Osteocyte (in vitro differentiated cells): ENCODE measurements at regions not wholly inside any gene's neighbourhood (a gene's known extent, or its start where the extent isn't known, plus 50 kb on each side); places are given as distances from the start of the nearest gene placed in this dataset.
"Not testable (repeated sequence)": the region's sequence is repeated elsewhere in the genome, so short reads cannot be mapped to it uniquely, and the experiment has no call there.

ENCODE experiments used
- DNase-seq: peaks from one replicate; pipeline ENCODE4 v3.0.0; 2021; ENCODE audit warnings: mixed read lengths; ENCODE audit not compliant: unreplicated experiment; ENCODE audit errors: extremely low spot score
- H3K27ac Mint-ChIP-seq: one replicate; pipeline ENCODE4 v1.8.0; 2021; ENCODE audit warnings: mild to moderate bottlenecking, mixed read lengths; ENCODE audit not compliant: unreplicated experiment
- H3K27me3 Mint-ChIP-seq: one replicate; pipeline ENCODE4 v1.8.0; 2021; ENCODE audit warnings: mixed read lengths; ENCODE audit not compliant: unreplicated experiment
- H3K36me3 Mint-ChIP-seq: one replicate; pipeline ENCODE4 v1.8.0; 2021; ENCODE audit warnings: mixed read lengths; ENCODE audit not compliant: unreplicated experiment
- H3K4me1 Mint-ChIP-seq: one replicate; pipeline ENCODE4 v1.8.0; 2021; ENCODE audit warnings: mixed read lengths; ENCODE audit not compliant: unreplicated experiment
- H3K4me3 Mint-ChIP-seq: one replicate; pipeline ENCODE4 v1.8.0; 2021; ENCODE audit warnings: mild to moderate bottlenecking, moderate library complexity, mixed read lengths; ENCODE audit not compliant: unreplicated experiment
- H3K9me3 Mint-ChIP-seq: one replicate; pipeline ENCODE4 v1.8.0; 2021; ENCODE audit warnings: mixed read lengths; ENCODE audit not compliant: unreplicated experiment
- TF ChIP-seq, protein P1 (sequence below): fragments of 200-600 bp; sonication (generic); IDR thresholded peaks from 2 replicates; pipeline ENCODE4 v1.5.0; 2021; ENCODE audit warnings: antibody characterized with exemption, mild to moderate bottlenecking, moderate library complexity

DNA sequence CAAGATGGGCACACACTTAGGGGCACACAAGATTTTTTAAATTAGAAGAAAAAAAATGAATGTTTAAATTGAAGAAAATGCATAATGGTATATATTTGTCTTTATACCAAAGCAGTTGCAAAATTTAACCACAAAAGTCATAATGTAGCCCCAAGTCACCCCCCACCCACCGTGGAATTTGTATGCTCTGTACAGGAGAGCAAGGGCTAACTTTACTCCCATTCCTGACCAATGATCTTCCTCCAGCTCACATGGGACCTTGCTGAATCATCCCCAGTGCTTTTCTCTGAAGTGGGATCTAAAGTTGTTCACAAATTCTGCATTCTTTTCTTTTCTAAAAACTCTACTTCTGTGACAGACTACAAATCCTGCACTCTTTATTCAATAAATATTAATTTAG is 597.0 kb downstream of the UQCRFS1 start:
- no peak for DNase-seq
- TF ChIP-seq, protein P1, sequence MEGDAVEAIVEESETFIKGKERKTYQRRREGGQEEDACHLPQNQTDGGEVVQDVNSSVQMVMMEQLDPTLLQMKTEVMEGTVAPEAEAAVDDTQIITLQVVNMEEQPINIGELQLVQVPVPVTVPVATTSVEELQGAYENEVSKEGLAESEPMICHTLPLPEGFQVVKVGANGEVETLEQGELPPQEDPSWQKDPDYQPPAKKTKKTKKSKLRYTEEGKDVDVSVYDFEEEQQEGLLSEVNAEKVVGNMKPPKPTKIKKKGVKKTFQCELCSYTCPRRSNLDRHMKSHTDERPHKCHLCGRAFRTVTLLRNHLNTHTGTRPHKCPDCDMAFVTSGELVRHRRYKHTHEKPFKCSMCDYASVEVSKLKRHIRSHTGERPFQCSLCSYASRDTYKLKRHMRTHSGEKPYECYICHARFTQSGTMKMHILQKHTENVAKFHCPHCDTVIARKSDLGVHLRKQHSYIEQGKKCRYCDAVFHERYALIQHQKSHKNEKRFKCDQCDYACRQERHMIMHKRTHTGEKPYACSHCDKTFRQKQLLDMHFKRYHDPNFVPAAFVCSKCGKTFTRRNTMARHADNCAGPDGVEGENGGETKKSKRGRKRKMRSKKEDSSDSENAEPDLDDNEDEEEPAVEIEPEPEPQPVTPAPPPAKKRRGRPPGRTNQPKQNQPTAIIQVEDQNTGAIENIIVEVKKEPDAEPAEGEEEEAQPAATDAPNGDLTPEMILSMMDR = no peak
- H3K27me3 Mint-ChIP-seq = no peaks in the 10 kb centered on the region
- H3K4me1 Mint-ChIP-seq = no peaks in the 10 kb centered on the region
- H3K27ac Mint-ChIP-seq = no peak overlapping the region
- peaks cover 40% of the 10 kb centered on the region for H3K9me3 Mint-ChIP-seq
- H3K36me3 Mint-ChIP-seq = no peaks in the 10 kb centered on the region
- no peak overlapping the region for H3K4me3 Mint-ChIP-seq

DNA sequence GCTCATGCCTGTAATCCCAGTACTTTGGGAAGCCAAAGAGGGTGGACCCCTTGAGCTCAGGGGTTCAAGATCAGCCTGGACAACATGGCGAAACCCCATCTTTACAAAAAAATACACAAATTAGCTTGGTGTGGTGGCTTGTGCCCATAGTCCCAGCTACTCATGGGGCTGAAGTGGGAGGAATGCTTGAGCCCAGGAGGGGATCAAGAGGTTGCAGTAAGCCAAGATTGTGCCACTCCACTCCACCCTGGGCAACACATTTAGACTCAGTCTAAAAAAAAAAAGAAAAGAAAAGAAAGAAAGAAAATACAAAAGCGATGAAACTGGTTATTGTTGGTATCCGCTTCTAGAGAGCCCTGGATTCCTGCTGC is 597.4 kb downstream of the UQCRFS1 start:
- TF ChIP-seq, protein P1 = no peak
- Mint-ChIP-seq H3K36me3 (no peaks in the 10 kb centered on the region), H3K27me3 (no peaks in the 10 kb centered on the region), H3K4me1 (no peaks in the 10 kb centered on the region), H3K4me3 (no peak overlapping the region), H3K9me3 (peaks cover 39% of the 10 kb centered on the region), H3K27ac (no peak overlapping the region)
- DNase-seq = no peak

DNA sequence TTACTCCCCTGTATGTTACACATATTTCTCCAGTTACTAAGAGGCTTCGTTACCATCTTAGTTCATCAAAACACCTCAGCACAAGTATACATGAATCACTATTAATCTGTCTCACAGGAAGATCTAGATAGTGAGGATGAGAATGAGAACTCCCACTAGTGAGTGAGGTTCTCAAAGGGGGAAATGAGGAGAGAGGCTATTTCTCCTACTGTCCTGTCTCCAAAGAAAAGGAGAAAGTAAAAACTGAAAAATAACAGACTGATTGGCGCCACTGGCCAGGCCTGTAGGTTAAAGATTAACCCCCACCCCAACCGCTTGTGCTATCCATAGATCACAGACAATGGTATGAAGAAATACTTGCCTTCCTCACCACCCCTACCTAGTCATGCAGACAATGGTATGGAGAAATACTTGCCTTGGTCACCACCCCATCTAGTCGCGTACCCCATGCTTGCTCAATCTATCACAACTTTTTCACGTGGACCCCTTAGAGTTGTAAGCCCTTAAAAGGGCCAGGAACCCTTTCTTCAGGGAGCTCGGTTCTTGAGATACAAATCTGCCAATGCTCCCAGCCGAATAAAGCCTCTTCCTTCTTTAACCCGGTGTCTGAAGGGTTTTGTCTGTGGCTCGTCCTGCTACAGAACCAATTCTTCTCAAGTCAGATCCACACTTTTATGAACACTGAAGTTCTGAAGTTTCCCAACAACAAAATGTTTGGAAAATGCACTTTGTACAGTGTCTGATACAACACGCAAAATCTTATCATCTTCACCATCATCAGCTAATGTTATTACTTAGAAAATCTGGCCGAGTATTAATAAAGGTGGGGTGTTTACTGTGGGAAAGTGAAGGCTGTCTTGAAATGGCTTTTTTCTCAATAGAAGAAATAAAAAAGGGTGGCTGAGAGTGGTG is 598.1 kb downstream of the UQCRFS1 start:
- no peak for DNase-seq
- Mint-ChIP-seq H3K9me3 (peaks cover 35% of the 10 kb centered on the region), H3K4me1 (no peaks in the 10 kb centered on the region), H3K36me3 (no peaks in the 10 kb centered on the region), H3K4me3 (no peak overlapping the region), H3K27me3 (no peaks in the 10 kb centered on the region), H3K27ac (no peak overlapping the region)
- TF ChIP-seq, protein P1 = no peak

DNA sequence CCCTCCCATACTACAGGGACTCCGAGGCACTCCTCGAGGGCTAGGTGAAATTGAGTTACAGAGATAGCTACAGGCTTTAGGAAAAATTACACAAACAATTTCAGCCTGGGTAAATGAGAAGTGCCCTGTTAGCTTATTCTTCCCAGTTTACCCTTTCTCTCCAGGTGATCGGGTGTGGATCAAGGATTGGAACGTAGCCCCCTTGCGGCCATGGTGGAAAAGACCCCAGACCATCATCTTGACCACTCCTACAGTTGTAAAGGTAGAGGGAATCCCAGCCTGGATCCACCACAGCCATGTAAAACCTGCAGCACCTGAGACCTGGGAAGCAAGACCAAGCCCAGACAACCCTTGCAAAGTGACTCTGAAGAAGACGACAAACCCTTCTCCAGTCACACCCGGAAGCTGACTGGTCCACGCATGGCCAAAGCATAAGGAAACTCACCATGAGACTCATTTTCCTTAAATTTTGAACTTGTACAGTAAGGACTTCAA is 600.6 kb downstream of the UQCRFS1 start:
- Mint-ChIP-seq H3K36me3 (no peaks in the 10 kb centered on the region), H3K4me1 (no peaks in the 10 kb centered on the region), H3K27ac (no peak overlapping the region), H3K27me3 (no peaks in the 10 kb centered on the region), H3K4me3 (no peak overlapping the region), H3K9me3 (peaks cover 33% of the 10 kb centered on the region)
- TF ChIP-seq, protein P1 = no peak
- no peak for DNase-seq

DNA sequence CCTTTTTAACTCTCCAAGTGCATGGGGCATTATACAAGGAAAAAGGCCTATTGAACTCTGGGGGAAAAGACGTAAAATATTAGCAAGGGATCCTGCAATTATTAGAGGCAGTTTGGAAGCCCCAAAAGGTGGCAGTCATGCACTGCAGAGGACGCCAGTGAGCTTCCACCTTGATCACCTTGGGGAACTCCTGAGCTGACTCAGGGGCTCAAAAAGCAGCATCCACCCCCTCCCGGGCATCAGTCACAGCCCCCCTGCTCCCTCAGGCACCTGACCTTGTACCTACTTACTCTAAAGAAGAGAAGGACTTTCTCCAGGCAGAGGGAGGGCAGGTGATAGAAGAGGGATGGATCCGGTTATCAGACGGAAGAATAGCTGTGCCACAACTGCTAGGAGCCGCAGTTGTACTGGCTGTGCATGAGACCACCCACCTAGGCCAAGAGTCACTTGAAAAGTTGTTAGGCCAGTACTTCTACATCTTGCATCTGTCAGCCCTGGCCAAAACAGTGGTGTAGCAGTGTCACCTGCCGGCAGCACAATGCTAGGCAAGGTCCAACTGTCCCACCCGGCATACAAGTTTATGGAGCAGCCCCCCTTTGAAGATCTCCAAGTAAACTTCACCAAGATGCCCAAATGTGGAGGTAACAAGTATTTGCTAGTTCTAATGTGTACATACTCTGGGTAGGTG is 601.6 kb downstream of the UQCRFS1 start:
- not testable (repeated sequence) for DNase-seq, H3K27me3 Mint-ChIP-seq, H3K4me1 Mint-ChIP-seq, H3K4me3 Mint-ChIP-seq, H3K27ac Mint-ChIP-seq, H3K36me3 Mint-ChIP-seq
- H3K9me3 Mint-ChIP-seq = peaks cover 40% of the 10 kb centered on the region
